Smooth muscle cell of the brain vasculature (primary cell): ENCODE measurements at regions not wholly inside any gene's neighbourhood (a gene's known extent, or its start where the extent isn't known, plus 50 kb on each side); places are given as distances from the start of the nearest gene placed in this dataset.

ENCODE experiments used
- DNase-seq: peaks from one replicate; pipeline ENCODE4 v3.0.0-alpha.2; 2012; ENCODE audit warnings: low read depth, low spot score

DNA sequence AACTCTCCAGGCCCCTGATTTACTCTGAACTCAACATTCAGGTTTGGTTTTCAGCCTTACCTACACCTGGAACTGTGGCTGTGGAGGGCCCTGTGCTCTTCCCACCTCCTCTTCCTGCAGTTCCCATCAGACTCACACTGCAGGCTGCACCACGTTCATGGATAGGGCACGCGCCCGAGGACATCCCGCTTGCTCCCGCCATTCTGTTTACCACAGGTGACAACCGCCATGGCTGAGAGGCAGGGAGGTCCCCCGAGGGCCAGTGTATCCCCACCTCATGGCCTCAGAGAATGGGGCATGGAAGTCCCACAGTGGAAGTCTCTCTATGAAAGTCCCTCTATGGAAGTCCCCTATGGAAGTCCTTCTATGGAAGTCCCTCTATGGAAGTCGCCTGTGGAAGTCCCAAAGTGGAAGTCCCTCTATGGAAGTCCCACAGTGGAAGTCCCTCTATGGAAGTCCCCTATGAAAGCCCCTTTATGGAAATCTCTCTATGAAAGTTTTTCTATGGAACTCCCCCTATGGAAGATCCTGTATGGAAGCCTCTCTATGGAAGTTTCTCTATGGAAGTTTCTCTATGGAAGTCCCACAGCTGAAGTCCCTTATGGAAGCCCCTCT, 358.4 kb upstream of the SALL3 start:
- no peak for DNase-seq

DNA sequence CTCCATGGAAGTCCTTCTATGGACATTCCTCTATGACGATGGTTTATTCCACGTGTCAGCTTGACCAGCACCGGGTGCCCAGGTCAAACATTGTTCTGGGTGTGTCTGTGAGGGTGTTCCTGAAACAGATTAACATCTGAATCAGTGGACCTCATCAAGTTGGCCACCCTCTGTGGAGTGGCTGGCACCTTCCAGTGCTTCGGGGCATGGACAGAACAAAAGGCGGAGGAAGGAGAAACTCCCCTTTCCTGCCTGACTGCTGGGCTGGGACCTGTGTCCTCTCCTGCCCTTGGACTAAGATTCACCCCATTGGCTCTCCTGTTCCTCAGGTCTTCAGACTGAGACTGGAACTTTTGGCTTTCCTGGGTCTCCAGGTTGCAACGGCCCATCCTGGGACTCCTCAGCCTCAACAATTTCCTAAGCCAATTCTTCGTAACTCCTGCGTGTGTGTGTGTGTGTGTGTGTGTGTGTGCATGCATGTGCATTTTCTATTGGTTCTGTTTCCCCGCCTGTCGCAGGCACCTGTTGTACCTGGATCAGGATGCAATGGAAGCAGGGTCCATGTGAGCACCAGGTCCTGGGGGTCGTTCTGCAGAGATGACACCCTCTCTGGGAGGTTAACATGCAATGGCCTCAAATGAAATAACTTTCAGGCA, 357.2 kb upstream of the SALL3 start:
- no peak for DNase-seq

DNA sequence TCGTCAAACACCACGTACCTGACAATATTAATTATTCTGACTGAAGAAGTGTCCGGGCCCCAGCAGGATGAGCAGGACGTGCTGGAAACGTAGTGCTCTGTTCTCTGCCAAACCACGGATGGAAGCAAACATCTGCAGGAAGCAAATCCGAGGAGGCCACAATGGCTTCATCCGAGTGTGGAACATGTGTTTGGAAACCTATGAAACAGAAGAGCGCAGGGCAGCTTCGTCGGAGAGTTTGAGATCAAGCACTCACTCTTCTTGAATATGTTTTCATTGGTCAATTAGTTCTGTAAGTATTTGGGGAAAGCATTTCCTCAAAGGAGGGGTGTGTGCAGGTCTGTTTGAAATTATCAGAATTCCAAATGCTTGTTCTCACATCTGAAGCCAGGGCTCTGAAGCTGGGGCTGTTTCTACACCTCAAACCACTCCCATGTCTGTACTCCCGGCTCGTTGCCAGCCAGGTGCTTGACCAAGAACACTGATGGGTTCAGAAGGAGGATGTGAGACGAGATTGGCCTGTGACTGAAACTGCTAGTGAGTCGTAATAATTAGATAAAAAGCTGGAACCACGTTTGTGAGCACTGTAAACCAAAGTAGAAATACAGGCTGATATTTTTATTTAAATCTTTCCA, 356.6 kb upstream of the SALL3 start:
- no peak for DNase-seq

DNA sequence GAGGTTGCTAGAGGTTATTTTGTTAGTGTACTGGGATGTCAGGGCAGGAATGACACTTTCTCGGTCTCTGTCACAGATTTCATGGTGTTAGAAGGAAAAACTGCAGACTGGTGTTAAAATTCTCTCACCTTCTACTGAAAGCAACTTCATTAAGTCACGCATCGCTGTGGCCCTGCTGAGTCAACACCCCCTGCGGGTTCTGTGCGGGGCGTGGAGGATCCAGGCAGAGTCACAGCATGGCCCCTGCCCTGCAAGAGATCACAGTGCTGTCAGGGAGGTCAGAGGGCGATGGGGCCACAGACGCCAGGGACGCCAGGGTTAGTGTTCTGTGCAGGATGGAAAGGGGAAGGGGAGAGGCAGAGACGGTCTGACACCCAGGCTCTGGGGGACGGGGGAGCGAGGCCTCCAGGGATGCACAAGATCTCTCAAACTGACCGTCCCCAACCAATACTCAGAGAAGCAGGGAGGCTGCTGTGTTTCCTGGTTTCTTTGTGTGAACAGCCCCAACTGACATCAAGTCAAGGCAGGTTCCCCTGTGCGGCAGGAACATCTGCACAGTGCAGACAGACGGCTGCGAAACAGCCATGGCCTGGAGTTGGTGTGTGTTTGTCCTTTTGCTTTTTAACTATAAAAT, 354.9 kb upstream of the SALL3 start:
- DNase-seq: no peak

DNA sequence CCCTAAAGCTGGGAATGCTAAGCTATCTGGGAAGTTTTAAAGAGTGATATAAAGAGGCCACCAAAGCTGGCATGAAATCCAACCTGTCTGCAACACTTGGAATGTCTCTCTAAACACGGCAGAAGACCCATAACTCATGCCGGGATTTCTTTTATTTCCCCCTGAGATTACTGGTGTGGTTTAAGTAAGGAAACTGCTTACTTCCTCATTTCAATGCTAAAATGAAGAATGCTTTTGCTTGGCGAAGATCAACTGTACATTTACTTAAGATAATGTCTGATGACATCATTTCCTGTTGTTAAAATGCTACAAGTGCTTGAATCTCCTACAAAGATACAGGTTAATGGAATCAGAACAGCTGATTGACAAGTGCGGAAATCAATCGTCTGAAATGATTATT, 353.8 kb upstream of the SALL3 start:
- DNase-seq: no peak

DNA sequence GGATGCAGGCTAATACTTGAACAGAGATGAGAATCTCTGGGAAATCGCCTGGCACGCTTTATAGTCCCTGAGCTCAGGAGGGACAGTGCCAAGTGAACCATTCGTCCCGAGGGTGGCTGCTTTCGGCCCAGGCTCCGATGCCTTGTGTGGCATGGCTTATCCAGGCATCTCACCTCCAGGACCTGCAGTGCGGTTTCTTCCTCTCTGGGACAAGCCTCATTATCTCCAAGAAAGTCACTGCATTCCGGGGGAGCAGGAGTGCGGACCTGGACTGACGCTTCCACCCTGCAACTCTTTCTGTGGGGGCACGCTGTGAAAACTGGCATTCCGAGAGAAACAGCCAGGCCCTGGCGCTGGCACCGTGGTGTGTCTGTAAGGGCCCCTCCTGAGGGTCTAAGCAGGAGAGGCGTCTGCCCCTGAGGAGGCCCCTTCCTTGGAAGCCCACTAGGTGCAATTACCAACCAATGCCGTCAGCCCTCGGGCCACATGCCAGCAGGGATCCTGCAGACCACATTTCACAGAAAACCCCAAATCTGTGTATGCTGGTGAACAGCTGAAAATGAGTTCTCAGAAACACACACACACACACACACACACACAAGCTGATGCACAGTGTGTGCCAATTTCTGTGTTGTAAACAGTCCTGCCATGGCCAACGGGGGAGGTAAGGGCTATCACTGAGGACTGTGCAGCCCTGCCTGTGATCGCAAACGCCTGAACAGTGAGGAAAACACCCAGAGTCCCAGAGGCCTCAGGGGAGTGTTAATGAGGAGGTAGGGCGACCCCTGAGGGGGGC, 351.9 kb upstream of the SALL3 start:
- no peak for DNase-seq

DNA sequence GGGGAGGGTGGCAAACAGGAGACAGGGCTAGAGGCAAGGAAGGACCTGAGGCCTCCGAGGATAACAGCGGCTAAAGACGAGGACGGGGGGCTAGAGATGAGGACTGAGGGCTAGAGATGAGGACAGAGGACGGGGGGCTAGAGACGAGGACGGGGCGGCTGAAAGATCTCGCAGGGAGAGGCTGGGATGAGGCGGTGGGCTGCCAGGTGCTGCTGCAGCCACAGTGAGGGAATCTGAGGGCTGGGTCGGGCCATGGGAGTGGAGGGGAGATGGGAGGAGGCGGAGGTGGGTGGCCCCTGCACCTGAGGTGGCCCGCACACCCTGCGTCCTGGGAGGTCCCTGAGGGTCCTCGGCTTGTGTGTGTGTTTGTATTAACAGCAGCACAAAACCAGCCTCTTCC, 350.2 kb upstream of the SALL3 start:
- DNase-seq: no peak

DNA sequence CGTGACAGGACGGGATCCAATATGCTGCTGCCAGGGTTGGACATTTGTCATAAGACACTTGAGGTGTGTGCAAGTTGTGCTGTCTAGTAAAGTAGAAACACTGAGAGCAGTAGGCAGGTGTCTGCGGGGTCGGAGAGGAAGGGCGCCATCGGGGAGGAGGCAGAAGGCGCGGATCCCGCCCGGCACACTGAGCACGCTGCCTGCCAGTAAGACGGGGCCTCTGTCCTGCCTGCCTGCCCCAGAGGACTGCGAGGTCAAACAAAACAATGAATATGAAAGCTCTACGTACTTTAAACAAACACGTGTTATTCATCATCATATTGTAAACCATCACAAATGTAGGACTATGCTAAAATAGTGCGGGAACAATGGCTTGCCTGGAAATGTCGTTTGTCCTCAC, 349.3 kb upstream of the SALL3 start:
- DNase-seq: no peak

DNA sequence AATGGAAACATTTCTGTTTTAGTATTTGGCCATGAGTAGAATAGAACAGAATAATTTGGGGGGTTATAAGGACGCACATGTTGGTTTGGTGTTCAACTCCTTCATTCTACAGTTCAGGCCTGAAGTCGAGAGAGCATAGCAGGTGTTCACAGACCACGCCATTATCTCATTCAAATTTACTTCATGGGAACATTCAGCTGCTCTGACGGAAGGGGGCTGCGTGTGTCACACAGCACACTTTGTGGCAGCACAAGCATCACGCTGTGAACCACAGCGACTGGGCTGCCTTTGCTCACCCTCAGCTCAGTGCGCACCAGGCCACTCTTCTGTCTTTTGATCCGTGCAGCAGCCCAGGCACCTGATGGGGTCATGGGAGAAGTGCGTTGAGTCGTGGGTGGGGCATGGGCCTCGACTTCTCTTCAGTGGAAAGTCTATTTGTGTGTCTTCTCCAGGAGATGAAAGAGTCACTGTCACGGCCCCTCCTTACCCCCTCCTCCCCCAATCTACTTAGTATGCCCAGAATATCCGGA, 348.6 kb upstream of the SALL3 start:
- DNase-seq: no peak

DNA sequence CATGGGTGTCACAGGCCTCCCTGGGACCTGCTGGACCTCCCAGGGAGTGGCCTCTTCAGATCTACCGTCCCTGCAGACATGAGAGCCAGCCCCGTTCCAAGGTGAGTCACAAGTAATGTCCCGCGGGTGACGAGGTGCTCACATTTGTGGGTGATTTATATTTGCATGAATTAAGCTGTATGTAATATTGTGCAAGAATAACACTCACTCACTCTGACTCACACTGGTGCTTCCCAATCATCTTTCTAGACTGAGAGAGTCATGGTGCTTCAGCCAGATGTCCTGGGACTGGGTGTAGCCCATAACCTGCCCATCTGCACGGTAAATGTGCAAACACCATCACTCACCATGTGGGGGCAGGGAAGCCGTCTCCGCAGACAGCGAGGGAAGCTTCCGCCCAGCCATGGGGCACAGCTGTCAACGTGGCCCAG, 347.5 kb upstream of the SALL3 start:
- DNase-seq: no peak

DNA sequence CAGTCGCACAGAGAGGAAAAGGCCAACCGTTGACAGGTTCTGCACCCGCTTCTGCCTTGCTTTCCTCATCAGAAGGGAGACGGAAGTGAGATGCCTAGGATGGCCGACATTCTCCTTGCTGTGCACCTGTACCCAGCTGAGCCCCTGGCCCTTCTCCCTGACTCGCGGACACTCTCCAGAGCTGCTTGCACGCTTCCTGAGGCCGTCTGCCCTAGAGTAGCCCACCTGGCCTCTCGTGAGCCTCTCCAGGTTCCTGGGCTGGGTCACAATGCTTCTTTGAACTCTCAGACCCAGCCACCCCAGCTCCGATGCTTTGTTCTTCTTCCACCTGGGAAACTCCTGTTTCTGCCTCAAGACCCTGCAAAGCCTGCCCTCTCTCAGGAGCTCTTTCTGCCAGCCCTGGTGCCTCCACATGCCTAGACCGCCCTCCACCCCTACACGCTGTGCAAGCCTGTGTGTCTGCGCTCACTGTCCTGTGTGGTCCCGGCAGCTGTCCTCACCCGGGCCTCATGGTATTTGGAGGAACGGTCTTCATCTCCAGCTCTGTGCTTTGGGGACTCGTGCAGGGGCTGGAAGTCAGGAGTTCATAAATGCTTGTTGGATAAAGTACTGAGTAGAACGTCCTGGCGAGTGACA, 345.4 kb upstream of the SALL3 start:
- DNase-seq: no peak

DNA sequence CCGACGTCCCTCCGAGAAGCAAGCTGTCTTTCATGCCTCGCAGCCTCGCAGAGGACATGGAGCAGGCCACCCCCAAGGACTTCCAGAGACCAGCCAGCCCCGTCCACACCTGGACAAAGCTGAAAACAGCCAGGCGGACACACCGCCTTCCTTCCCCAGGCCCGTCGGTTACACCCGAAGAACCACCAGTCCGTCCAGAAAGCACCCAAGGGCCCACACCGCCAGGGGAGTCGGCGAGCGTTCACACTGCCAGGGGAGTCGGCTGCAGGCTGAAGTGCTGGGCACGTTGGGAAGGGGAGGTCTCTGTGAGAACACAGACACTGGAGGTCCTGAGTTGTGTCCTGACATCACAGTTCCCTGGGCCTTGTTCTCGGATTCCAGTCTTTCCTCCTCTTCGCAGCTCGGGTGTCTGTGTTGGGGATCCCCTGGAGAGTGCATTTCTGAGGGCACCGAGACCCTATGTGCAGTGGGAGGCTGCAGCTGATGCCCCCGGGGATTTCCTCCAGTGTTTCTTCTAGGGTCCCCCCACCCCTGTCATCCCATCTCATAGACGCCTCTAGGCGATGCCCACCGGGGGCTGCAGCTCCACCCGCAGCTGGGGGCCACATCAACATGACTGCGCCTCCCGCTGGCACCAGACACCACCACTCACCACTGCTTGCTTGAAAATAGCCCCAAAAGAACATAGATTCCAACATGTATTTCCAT, 344.4 kb upstream of the SALL3 start:
- DNase-seq: no peak

DNA sequence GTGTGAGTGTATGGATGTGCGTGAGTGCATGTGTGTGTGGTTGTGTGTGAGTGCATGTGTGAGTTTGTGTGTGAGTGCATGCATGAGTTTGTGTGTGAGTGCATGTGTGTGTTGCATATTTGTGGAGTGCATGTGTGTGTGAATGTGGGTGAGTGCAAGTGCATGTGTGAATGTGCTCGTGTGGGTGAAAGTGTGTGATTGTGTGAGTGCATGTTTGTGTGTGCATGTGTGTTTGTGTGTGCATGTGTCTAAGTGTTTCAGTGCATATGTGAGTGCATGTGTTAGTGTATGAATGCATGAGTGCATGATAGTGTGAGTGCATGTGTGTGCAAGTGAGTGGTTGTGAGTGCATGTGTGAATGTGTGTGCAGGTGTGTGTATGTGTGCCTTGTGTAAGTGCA, 343.4 kb upstream of the SALL3 start:
- DNase-seq: no peak

DNA sequence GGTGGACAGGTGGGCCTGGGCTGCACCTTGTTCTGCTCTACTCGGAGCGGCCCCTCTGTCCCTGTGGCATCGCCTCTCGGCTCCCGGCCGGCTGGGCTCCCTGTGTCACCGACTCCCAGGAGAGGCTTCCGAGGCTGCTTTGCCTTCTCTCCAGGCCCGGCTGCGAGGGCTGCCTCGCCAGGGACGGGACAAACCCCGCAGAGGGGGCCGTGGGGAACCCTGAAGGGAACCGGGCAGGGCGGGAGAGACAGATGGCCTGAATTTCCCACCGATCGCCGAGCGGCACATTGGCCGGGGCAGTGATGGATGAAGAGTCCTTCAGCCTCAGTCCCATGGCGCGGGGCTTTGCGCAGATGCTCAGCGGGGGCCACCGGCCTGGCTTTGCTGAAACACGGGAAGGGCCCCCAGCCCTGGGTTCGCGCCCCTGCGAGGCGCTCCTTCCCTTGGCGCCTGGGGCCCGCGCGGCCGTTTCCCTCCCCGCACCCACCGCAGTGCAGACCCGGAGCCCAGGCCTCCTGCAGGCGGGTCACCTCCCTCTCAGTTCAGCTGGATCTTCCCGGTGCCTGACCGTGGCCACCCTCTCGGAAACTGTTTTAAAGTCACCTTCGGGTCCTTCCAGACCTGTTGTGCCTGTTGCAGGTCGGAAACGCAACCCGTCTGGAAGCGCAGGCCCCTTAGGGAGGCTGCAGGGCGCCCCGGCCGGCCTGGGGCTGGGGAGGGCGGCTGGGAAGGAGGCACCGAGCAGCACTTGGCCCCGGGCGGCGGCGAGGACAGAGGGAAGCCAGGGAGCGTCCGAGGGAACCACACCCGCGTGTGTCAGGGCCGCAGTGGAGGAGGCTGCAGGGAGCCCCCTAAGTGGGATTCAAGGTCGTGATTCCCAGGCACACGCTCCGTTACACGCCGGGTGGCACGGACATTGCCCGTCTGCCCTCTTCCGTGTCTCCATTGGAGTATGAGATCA, 341.9 kb upstream of the SALL3 start:
- DNase-seq: no peak

DNA sequence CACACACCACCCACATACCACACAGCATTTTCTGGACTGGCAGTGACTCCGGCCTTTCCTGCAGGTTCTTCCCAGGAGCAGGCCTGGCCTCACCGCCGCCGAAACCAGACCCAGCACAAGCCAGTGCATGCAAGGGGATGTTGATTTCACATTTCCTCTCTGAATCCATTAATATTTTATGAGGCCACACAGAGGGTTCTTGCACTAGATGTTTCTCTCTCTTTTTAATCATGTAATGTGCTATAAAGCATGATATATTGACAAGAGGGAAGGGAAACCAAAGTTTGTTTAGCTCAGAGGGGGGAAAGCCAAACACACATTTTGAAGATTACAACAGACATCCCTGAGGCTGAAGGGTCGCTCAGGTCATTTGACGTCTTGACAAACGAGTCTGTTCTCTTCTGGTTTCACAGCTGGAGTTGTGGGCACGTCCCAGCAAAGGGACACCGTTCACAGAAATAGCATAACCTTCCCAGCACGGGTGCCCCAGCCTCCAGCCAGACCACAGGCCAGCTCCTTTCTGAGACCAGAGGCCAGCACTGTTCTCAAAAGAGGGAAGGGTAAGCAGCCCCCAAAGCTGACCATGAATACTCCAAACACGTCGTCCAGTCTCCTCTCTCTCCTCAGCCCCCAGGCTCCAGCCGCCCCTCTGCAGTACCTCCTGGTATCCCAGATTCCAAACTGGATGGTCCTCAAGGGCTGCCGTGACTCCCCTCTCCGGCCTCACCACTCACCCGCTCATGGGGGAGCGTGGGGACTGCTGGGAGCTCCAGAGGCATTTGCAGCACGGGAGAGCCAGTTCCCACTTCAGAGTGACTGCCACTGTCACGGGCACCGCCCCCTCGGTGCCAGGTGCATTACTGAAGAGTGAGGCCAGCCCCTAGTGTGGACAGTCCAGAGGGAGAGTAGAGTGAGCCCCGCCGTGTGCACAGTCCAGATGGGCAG, 340.3 kb upstream of the SALL3 start:
- no peak for DNase-seq

DNA sequence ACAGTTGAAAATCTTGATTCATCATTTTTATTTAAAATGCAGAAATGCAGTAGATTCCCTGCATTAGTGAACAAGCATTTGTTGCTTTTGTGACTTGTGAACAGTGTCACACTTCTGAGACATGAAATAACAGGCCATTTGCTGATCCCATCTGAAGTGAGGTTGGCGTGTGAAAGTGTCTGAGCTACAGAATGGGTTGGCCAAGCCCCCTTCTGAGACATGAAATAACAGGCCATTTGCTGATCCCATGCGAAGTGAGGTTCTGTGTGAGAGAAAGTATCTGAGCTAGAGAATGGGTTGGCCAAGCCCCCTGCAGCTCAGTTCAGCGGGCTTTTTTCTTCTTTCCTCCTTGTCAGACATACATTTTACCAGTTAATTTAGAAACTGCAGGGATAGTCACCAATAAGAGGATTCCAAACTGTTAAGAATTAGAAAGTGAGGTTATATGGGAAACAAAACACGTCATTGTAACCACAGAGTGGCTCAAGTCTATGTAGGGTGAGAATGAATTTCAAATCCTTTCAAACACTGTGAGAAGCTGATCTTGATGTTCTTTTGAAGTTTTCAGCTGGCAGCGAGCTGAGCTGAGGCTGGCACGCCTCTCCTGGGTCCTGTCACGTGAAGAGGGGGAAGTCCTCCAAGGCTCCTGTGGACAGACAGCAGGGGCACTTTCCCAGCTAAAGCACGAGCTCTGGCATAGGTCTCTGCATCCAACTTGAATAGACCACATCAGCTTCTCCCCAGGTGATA, 339.2 kb upstream of the SALL3 start:
- DNase-seq: no peak

DNA sequence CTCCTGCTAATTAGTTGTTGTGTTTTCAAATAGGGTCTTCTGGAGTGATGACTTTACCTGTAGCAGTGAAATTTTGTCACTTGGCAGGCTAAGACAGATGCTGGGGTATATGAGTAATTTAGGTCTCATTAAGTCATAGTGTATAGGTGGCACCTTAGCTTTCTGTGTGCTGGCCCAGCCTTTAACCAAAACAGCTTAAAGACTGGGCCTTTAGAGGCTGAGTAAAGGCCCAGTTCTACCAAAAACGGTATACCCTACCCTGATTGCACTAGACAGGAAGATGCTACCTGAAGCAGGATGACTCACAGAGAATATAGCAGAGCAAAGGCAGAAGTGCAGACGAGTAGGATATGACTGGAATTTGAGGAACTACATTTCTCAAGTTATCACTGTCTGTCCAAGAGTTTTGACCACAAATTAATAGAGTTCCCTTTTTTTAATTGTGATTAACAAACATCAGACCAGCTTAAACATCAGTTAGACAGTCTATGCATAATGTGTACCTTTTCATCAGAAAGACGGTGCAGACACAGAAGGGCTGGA, 337.9 kb upstream of the SALL3 start:
- no peak for DNase-seq
